Activated CD8-positive, alpha-beta memory T cell treated with anti-CD3 and anti-CD28 coated beads, Interleukin-2, amount 10 ng/mL, durations not matched to agents 7 days and 5 days (primary cell): ENCODE measurements at regions not wholly inside any gene's neighbourhood (a gene's known extent, or its start where the extent isn't known, plus 50 kb on each side); places are given as distances from the start of the nearest gene placed in this dataset.

Experiments
- ATAC-seq: fragments of 150-1000 bp; cut with Tn5 transposase; one replicate; pipeline ENCODE4 v1.10.0; 2021; ENCODE audit warnings: moderate library complexity
- CTCF ChIA-PET: fragments of 350-600 bp; sonication (Branson Sonifier 250); formaldehyde crosslinking; loops from one replicate; lab custom pipeline; 2021; ENCODE audit warnings: antibody characterized with exemption; lab: Charles Lee
- DNase-seq: peaks from one replicate; pipeline ENCODE4 v3.0.0-alpha.2; 2020
- H3K27ac Mint-ChIP-seq: one replicate; pipeline ENCODE4 v1.8.0; 2021; ENCODE audit warnings: mild to moderate bottlenecking, mixed read lengths
- H3K27me3 Mint-ChIP-seq: one replicate; pipeline ENCODE4 v1.8.0; 2021; ENCODE audit warnings: mixed read lengths
- H3K36me3 Mint-ChIP-seq: one replicate; pipeline ENCODE4 v1.8.0; 2021; ENCODE audit warnings: mild to moderate bottlenecking, mixed read lengths
- H3K4me1 Mint-ChIP-seq: one replicate; pipeline ENCODE4 v1.8.0; 2021; ENCODE audit warnings: mixed read lengths
- H3K4me3 Mint-ChIP-seq: one replicate; pipeline ENCODE4 v1.8.0; 2021; ENCODE audit warnings: mild to moderate bottlenecking, moderate library complexity, mixed read lengths
- H3K9me3 Mint-ChIP-seq: one replicate; pipeline ENCODE4 v1.8.0; 2022; ENCODE audit warnings: low read depth, mixed read lengths

- H3K36me3 Mint-ChIP-seq = no peaks in the 10 kb centered on the region
- ATAC-seq = no peak
- no peak for DNase-seq
- no peaks in the 10 kb centered on the region for H3K9me3 Mint-ChIP-seq
- no peak overlapping the region for H3K27ac Mint-ChIP-seq
- CTCF ChIA-PET = no interaction called here
- peaks cover 19% of the 10 kb centered on the region for H3K27me3 Mint-ChIP-seq
- H3K4me3 Mint-ChIP-seq = no peak overlapping the region
- H3K4me1 Mint-ChIP-seq = peaks cover 16% of the 10 kb centered on the region
Observed at GRCh38 chr16:80025236-80025635, 424.7 kb upstream of the MAF start.

- Mint-ChIP-seq H3K27ac (no peak overlapping the region), H3K9me3 (no peaks in the 10 kb centered on the region), H3K27me3 (peaks cover 14% of the 10 kb centered on the region), H3K4me1 (peaks cover 16% of the 10 kb centered on the region), H3K4me3 (no peak overlapping the region), H3K36me3 (no peaks in the 10 kb centered on the region)
- DNase-seq = no peak
- CTCF ChIA-PET = no interaction called here
- no peak for ATAC-seq
Observed at GRCh38 chr16:80024443-80024842, 423.9 kb upstream of the MAF start.

DNA sequence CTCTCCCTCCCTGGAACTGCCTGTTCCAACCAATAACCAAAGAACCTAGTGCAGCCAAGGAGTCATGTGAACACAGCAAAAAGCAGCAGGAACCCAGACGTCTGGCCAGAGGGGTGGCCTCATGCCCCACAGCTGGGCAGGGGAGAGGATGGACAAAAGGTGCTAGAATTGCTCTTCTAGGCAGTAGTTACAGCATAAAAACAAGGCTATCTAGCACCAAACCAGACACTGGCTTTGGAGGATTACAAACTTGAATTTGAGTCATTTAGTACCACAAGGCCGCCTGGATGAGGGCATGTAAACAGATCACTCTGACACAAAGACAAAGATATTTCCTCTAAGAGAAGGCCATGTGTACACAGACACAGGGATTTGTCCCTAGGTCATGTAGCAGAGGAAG is 423.3 kb upstream of the MAF start:
- no peak overlapping the region for H3K27ac Mint-ChIP-seq
- H3K36me3 Mint-ChIP-seq = no peaks in the 10 kb centered on the region
- no peak for DNase-seq
- CTCF ChIA-PET = no interaction called here
- peaks cover 16% of the 10 kb centered on the region for H3K4me1 Mint-ChIP-seq
- H3K27me3 Mint-ChIP-seq = peaks cover 16% of the 10 kb centered on the region
- H3K9me3 Mint-ChIP-seq = no peaks in the 10 kb centered on the region
- H3K4me3 Mint-ChIP-seq = no peak overlapping the region
- no peak for ATAC-seq

DNA sequence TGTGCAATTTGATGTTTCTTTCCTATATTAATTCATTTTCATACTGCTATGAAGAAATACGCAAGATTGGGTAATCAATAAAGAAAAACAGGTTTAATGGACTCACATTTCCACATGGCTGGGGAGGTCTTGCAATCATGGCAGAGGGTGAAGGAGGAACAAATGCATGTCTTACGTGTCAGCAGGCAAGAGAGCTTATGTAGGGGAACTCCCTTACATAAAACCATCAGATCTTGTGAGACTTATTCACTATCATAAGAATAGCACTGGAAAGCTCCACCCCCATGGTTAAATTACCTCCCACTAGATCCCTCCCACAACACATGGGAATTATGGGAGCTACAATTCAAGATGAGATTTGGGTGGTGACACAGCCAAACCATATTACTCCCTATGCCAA is 418.9 kb upstream of the MAF start:
- no peak overlapping the region for H3K27ac Mint-ChIP-seq
- peaks cover 4% of the 10 kb centered on the region for H3K27me3 Mint-ChIP-seq
- H3K4me3 Mint-ChIP-seq = no peak overlapping the region
- DNase-seq (no peak), ATAC-seq (no peak)
- H3K9me3 Mint-ChIP-seq = no peaks in the 10 kb centered on the region
- no peaks in the 10 kb centered on the region for H3K4me1 Mint-ChIP-seq
- CTCF ChIA-PET = no interaction called here
- H3K36me3 Mint-ChIP-seq = no peaks in the 10 kb centered on the region

- no peak for ATAC-seq
- CTCF ChIA-PET = no interaction called here
- no peak overlapping the region for H3K27ac Mint-ChIP-seq
- H3K9me3 Mint-ChIP-seq = no peaks in the 10 kb centered on the region
- DNase-seq = no peak
- peaks cover 4% of the 10 kb centered on the region for H3K27me3 Mint-ChIP-seq
- H3K4me1 Mint-ChIP-seq = no peaks in the 10 kb centered on the region
- H3K4me3 Mint-ChIP-seq = no peak overlapping the region
- no peaks in the 10 kb centered on the region for H3K36me3 Mint-ChIP-seq
Observed at GRCh38 chr16:80018466-80018865, 417.9 kb upstream of the MAF start.

GRCh38 chr16:80016731-80017326 is 416.3 kb upstream of the MAF start:
- CTCF ChIA-PET = no interaction called here
- H3K27ac Mint-ChIP-seq = no peak overlapping the region
- no peaks in the 10 kb centered on the region for H3K9me3 Mint-ChIP-seq
- H3K27me3 Mint-ChIP-seq = peaks cover 4% of the 10 kb centered on the region
- H3K36me3 Mint-ChIP-seq = no peaks in the 10 kb centered on the region
- DNase-seq (no peak), ATAC-seq (no peak)
- no peaks in the 10 kb centered on the region for H3K4me1 Mint-ChIP-seq
- H3K4me3 Mint-ChIP-seq = no peak overlapping the region

DNA sequence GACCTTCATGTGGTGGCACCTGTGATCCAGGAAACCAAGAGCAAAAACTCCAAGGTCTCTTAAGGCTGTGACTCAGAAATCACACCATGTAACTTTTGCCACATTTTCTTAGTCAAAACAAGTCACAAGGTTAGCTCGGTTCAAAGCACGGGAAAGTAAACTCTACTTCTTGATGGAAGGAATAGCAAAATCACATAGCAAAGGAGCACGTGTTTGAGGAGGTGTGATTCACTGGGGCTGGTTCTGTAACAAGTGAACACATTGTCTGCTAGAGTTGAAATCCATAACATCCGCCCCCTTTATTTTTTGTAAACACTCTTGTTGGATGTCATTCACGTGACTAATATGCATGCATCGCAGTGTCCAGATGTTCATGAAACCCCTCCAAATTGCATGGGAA is 415.0 kb upstream of the MAF start:
- no peak for DNase-seq
- H3K36me3 Mint-ChIP-seq = no peaks in the 10 kb centered on the region
- H3K4me1 Mint-ChIP-seq = no peaks in the 10 kb centered on the region
- H3K4me3 Mint-ChIP-seq = no peak overlapping the region
- CTCF ChIA-PET = no interaction called here
- no peak for ATAC-seq
- no peaks in the 10 kb centered on the region for H3K9me3 Mint-ChIP-seq
- H3K27ac Mint-ChIP-seq = no peak overlapping the region
- H3K27me3 Mint-ChIP-seq = peaks cover 6% of the 10 kb centered on the region

- CTCF ChIA-PET = no interaction called here
- DNase-seq = no peak
- no peak for ATAC-seq
- Mint-ChIP-seq H3K27ac (no peak overlapping the region), H3K4me1 (no peaks in the 10 kb centered on the region), H3K9me3 (no peaks in the 10 kb centered on the region), H3K27me3 (peaks cover 6% of the 10 kb centered on the region), H3K36me3 (no peaks in the 10 kb centered on the region), H3K4me3 (no peak overlapping the region)
Observed at GRCh38 chr16:80014241-80014939, 413.9 kb upstream of the MAF start.

DNA sequence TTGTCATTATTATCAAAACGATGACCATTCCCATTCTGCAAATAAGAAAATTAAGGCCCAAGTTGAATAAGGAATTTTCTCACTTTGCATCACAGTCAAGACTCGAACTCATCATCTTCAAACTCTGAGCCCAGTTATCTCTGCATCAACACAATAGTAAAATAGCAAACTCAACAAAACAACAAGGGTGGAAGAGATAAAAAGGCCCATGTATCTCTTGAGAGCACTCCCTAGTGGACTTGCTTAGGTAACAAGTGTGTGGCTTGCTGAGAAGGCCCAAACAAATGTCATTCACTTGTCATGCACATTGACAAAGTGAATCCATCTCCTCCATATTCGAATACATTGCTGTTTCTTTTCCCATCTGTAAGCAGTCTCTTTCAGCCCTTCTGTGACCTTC is 412.0 kb upstream of the MAF start:
- CTCF ChIA-PET = interaction anchor here (0.7 to 1.0 kb wide), 2 partner anchors 20 to 691 kb away, joined by 3 read pairs; no protein-coding TSS in a partner anchor
- ATAC-seq (no peak), DNase-seq (no peak)
- no peaks in the 10 kb centered on the region for H3K4me1 Mint-ChIP-seq
- no peaks in the 10 kb centered on the region for H3K36me3 Mint-ChIP-seq
- no peaks in the 10 kb centered on the region for H3K9me3 Mint-ChIP-seq
- H3K4me3 Mint-ChIP-seq = no peak overlapping the region
- H3K27ac Mint-ChIP-seq = no peak overlapping the region
- H3K27me3 Mint-ChIP-seq = peaks cover 3% of the 10 kb centered on the region

GRCh38 chr16:80009971-80010659 is 409.6 kb upstream of the MAF start:
- CTCF ChIA-PET = no interaction called here
- H3K27me3 Mint-ChIP-seq = peaks cover 3% of the 10 kb centered on the region
- no peak for ATAC-seq
- no peaks in the 10 kb centered on the region for H3K36me3 Mint-ChIP-seq
- no peak overlapping the region for H3K4me3 Mint-ChIP-seq
- H3K4me1 Mint-ChIP-seq = no peaks in the 10 kb centered on the region
- no peak overlapping the region for H3K27ac Mint-ChIP-seq
- no peaks in the 10 kb centered on the region for H3K9me3 Mint-ChIP-seq
- DNase-seq = no peak

- ATAC-seq = no peak
- Mint-ChIP-seq H3K4me3 (no peak overlapping the region), H3K36me3 (no peaks in the 10 kb centered on the region), H3K9me3 (no peaks in the 10 kb centered on the region), H3K4me1 (no peaks in the 10 kb centered on the region), H3K27me3 (peaks cover 3% of the 10 kb centered on the region), H3K27ac (no peak overlapping the region)
- CTCF ChIA-PET = no interaction called here
- DNase-seq = no peak
Observed at GRCh38 chr16:80008857-80009256, 408.3 kb upstream of the MAF start.

GRCh38 chr16:80007231-80007630 is 406.7 kb upstream of the MAF start:
- H3K4me3 Mint-ChIP-seq = no peak overlapping the region
- H3K4me1 Mint-ChIP-seq = no peaks in the 10 kb centered on the region
- no peak overlapping the region for H3K27ac Mint-ChIP-seq
- no peak for ATAC-seq
- no peaks in the 10 kb centered on the region for H3K36me3 Mint-ChIP-seq
- H3K27me3 Mint-ChIP-seq = peaks cover 3% of the 10 kb centered on the region
- CTCF ChIA-PET = no interaction called here
- DNase-seq = no peak
- H3K9me3 Mint-ChIP-seq = no peaks in the 10 kb centered on the region

GRCh38 chr16:80006241-80007215 is 406.0 kb upstream of the MAF start:
- Mint-ChIP-seq H3K4me1 (no peaks in the 10 kb centered on the region), H3K9me3 (no peaks in the 10 kb centered on the region), H3K27ac (no peak overlapping the region), H3K27me3 (peaks cover 3% of the 10 kb centered on the region), H3K36me3 (no peaks in the 10 kb centered on the region), H3K4me3 (no peak overlapping the region)
- no peak for DNase-seq
- CTCF ChIA-PET = no interaction called here
- ATAC-seq = no peak
